Small intestine (tissue), 7 donors: ENCODE measurements at regions not wholly inside any gene's neighbourhood (a gene's known extent, or its start where the extent isn't known, plus 50 kb on each side); places are given as distances from the start of the nearest gene placed in this dataset.

Experiments used
- DNase-seq, 2 donors: peaks; one replicate each; pipeline versions ENCODE4 v3.0.0 to v3.0.0-alpha.2; 2013
- FAIRE-seq: peaks from 2 replicates; lab custom pipeline; 2012; peaks lifted over from hg19 to GRCh38; lab: Jason Lieb, UNC
- H3K27ac ChIP-seq, 3 donors: one replicate each; pipeline ENCODE4 v1.5.1; 2013; ENCODE audit warnings: low read length in 2 of 3, mild to moderate bottlenecking in 2 of 3, control low read depth in 1 of 3, inconsistent platforms in 1 of 3, low read depth in 1 of 3, moderate library complexity in 1 of 3
- H3K27me3 ChIP-seq, 3 donors: one replicate each; pipeline ENCODE4 v1.6.1; 2013; ENCODE audit warnings: low read length in 3 of 3, inconsistent platforms in 1 of 3; ENCODE audit not compliant: control insufficient read depth in 3 of 3, insufficient read depth in 3 of 3
- H3K36me3 ChIP-seq, 3 donors: one replicate each; pipeline ENCODE4 v1.6.1; 2013; ENCODE audit warnings: low read length in 3 of 3, inconsistent platforms in 1 of 3, low read depth in 1 of 3, mild to moderate bottlenecking in 1 of 3, moderate library complexity in 1 of 3; ENCODE audit not compliant: control insufficient read depth in 3 of 3, insufficient read depth in 2 of 3
- H3K4me1 ChIP-seq, 3 donors: one replicate each; pipeline ENCODE4 v1.6.1; 2013; ENCODE audit warnings: low read length in 2 of 3, inconsistent platforms in 1 of 3, low read depth in 1 of 3, mild to moderate bottlenecking in 1 of 3, moderate library complexity in 1 of 3; ENCODE audit not compliant: control insufficient read depth in 3 of 3, insufficient read depth in 2 of 3
- H3K4me3 ChIP-seq, 3 donors: one replicate each; pipeline ENCODE4 v1.5.1; 2013; ENCODE audit warnings: low read length in 3 of 3, control low read depth in 1 of 3, inconsistent platforms in 1 of 3, low read depth in 1 of 3, mild to moderate bottlenecking in 1 of 3, moderate library complexity in 1 of 3
- H3K9me3 ChIP-seq, 2 donors: one replicate each; pipeline ENCODE4 v1.6.1; 2013; ENCODE audit warnings: low read depth in 1 of 2, low read length in 1 of 2; ENCODE audit not compliant: control insufficient read depth in 2 of 2, insufficient read depth in 1 of 2
- WGBS, 3 donors: extraction: QIAGEN DNeasy Blood & Tissue Kit; methylation state at CpG; one replicate each; pipeline ENCODE4 v1.1.7; 2013; 5-methylcytosine and 5-hydroxymethylcytosine counted together
- donor health status: healthy with polysubstance abuse.
- donor health status: control.
- donor health status: control.
- donor health status: Bipolar disorder and iron deficiency.
- donor health status: healthy.

DNA sequence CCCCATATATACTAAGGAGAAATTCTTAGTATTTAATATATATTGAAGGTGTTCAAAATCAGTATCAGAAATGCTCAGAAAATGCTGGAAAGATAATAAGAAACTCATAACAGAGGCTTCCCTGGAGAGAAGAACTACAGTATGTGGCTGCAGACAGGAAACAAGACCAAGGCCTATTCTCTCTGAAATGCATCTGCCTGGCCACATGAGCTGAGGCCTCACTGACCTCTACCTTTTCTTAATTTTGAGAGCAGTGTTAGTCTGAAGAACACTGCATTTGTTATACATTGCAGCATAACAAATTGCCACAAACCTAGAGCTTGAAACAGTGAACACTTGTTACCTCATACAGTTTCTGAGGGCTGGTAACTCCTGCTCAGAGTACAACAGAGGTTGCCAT lies 133.4 kb upstream of the SPEF2 start:
- peak overlapping the region in 1 of 3 donors; percentile 66 for H3K27ac ChIP-seq
- H3K4me1 ChIP-seq = peaks cover 0 to 18% (median 0%) of the 10 kb centered on the region in 3 donors
- DNase-seq (peak in 1 of 2 donors; percentile 12), FAIRE-seq (no peak)
- H3K9me3 ChIP-seq = no peaks in the 10 kb centered on the region
- H3K27me3 ChIP-seq = no peaks in the 10 kb centered on the region
- no peaks in the 10 kb centered on the region for H3K36me3 ChIP-seq
- H3K4me3 ChIP-seq = no peak overlapping the region

- DNase-seq (peak; percentile 13 to 78), FAIRE-seq (no peak)
- Histone ChIP-seq H3K4me1 (peaks cover 0 to 22% (median 0%) of the 10 kb centered on the region in 3 donors), H3K9me3 (no peaks in the 10 kb centered on the region), H3K36me3 (no peaks in the 10 kb centered on the region), H3K27ac (peak overlapping the region in 1 of 3 donors; percentile 66), H3K4me3 (no peak overlapping the region), H3K27me3 (no peaks in the 10 kb centered on the region)
- 26 to 46% (median 38%) methylated on average over 2 of the region's 2 CpGs for WGBS, 3 donors
Observed at GRCh38 chr5:35483780-35484179, 133.9 kb upstream of the SPEF2 start.

GRCh38 chr5:35483191-35483590 lies 134.5 kb upstream of the SPEF2 start:
- Histone ChIP-seq H3K4me3 (no peak overlapping the region), H3K27me3 (no peaks in the 10 kb centered on the region), H3K9me3 (no peaks in the 10 kb centered on the region), H3K27ac (peak overlapping the region in 1 of 3 donors; percentile 65), H3K4me1 (peaks cover 0 to 23% (median 0%) of the 10 kb centered on the region in 3 donors), H3K36me3 (no peaks in the 10 kb centered on the region)
- FAIRE-seq = no peak
- DNase-seq = no peak

- no peak overlapping the region for H3K4me3 ChIP-seq
- peaks cover 0 to 23% (median 0%) of the 10 kb centered on the region in 3 donors for H3K4me1 ChIP-seq
- FAIRE-seq (no peak), DNase-seq (no peak)
- 82 to 84% (median 83%) methylated on average over 5 of the region's 5 CpGs for WGBS, 3 donors
- H3K27me3 ChIP-seq = no peaks in the 10 kb centered on the region
- no peaks in the 10 kb centered on the region for H3K9me3 ChIP-seq
- no peaks in the 10 kb centered on the region for H3K36me3 ChIP-seq
- peak overlapping the region in 1 of 3 donors; percentile 65 for H3K27ac ChIP-seq
Observed at GRCh38 chr5:35482167-35482755, 135.4 kb upstream of the SPEF2 start.

DNA sequence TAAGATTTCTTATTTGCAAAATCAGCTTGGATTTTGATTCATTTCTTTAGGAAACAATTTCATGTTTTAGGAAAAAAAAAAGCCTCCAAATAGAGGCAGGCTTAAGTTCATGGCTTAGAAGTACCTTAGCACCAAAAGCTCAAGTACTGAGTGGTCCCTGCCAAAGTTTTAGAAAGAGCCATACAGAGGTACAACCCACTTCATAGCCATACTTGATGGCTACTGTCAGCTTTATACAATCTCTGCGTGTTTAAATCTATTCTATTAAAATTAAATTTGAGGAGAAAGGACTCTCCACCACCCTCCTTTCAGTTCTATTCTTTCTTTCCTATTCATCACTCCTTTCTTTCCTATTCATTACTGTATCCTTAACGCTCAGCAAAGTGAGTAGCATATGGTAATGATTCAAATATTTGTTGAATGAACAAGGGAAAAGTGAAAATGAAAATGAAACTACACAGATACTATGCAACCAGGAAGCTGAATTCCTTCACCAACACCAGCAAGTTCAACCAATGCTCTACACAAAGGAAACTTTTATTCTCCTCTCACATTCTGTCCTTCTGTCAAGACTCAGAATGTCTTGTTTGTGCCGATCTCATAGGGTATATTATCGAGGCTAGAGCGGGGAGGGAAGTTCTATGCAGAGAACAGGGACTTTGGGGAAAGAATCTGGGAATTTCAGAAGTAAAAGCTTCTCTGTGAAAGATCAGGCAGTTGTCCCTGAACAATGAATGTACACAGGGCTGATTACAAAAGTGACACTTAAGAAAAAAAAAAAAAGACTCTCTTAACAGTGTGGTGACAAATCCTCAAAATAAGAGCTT lies 138.6 kb upstream of the SPEF2 start:
- H3K4me3 ChIP-seq = peak overlapping the region in 1 of 3 donors; percentile 1
- no peaks in the 10 kb centered on the region for H3K9me3 ChIP-seq
- peak overlapping the region; percentile 58 to 85 (median 77) for H3K27ac ChIP-seq
- 37 to 57% (median 39%) methylated on average over 5 of the region's 5 CpGs for WGBS, 3 donors
- FAIRE-seq = peak; percentile 82
- peaks cover 0 to 12% (median 0%) of the 10 kb centered on the region in 3 donors for H3K4me1 ChIP-seq
- no peaks in the 10 kb centered on the region for H3K27me3 ChIP-seq
- H3K36me3 ChIP-seq = no peaks in the 10 kb centered on the region
- peak; percentile 71 for DNase-seq

- peaks cover 0 to 11% (median 0%) of the 10 kb centered on the region in 3 donors for H3K4me1 ChIP-seq
- H3K36me3 ChIP-seq = no peaks in the 10 kb centered on the region
- H3K27me3 ChIP-seq = no peaks in the 10 kb centered on the region
- DNase-seq = no peak
- FAIRE-seq = no peak
- H3K9me3 ChIP-seq = no peaks in the 10 kb centered on the region
- H3K4me3 ChIP-seq = no peak overlapping the region
- H3K27ac ChIP-seq = no peak overlapping the region
Observed at GRCh38 chr5:35477911-35478310, 139.8 kb upstream of the SPEF2 start.

DNA sequence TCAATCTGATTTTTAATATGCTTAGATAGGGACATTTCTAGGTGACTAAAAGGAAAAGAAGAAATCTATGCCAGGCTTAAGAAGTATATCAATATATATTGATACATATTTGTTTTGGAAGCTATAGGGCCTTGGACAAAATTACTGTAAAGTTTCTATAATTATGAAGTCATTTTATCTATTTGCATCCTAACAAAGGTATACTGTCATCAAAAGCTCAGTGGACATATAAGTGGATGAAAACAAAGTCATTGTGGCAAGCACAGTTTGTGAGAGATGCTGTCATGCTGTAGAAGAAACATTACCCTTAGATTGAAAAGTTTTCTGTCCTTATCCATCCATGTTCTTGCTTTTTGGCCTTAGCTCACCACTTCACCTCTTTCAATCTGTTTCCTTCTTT lies 140.3 kb upstream of the SPEF2 start:
- no peak overlapping the region for H3K27ac ChIP-seq
- no peaks in the 10 kb centered on the region for H3K27me3 ChIP-seq
- no peaks in the 10 kb centered on the region for H3K9me3 ChIP-seq
- H3K4me3 ChIP-seq = no peak overlapping the region
- no peak for DNase-seq
- FAIRE-seq = no peak
- peaks cover 0 to 8% (median 0%) of the 10 kb centered on the region in 3 donors for H3K4me1 ChIP-seq
- H3K36me3 ChIP-seq = no peaks in the 10 kb centered on the region

DNA sequence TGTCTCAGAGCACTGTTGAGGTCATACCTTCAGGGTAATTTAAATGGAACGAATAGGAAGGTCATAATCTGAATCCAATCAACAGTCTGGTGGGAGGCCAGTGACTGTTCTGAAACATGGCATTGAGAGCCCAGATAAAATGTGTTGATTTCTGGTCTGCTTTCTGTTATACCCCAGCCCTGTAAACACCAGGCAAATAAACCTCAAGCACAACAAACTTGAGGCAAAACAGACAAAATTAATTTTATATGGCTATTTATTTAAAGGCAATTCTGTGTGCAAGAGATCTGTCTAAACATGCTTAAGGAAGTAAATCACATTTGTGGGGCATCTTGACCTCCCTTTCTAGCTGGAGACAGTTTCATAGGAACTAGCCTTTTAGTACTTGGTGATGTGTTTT lies 140.9 kb upstream of the SPEF2 start:
- WGBS, 3 donors = 57 to 66% (median 58%) methylated on average over 1 of the region's 1 CpG
- H3K9me3 ChIP-seq = no peaks in the 10 kb centered on the region
- no peaks in the 10 kb centered on the region for H3K27me3 ChIP-seq
- FAIRE-seq (no peak), DNase-seq (no peak)
- peaks cover 0 to 8% (median 0%) of the 10 kb centered on the region in 3 donors for H3K4me1 ChIP-seq
- H3K4me3 ChIP-seq = no peak overlapping the region
- H3K36me3 ChIP-seq = no peaks in the 10 kb centered on the region
- no peak overlapping the region for H3K27ac ChIP-seq
